IPS-18a (cell line): ENCODE measurements at regions not wholly inside any gene's neighbourhood (a gene's known extent, or its start where the extent isn't known, plus 50 kb on each side); places are given as distances from the start of the nearest gene placed in this dataset.
"Not testable (repeated sequence)": the region's sequence is repeated elsewhere in the genome, so short reads cannot be mapped to it uniquely, and the experiment has no call there.

Source experiments
- H3K27ac ChIP-seq: one replicate; pipeline ENCODE4 v1.5.1; 2013; ENCODE audit warnings: low read length
- H3K27me3 ChIP-seq: one replicate; pipeline ENCODE4 v1.6.1; 2013; ENCODE audit warnings: mild to moderate bottlenecking, low read length; ENCODE audit not compliant: control insufficient read depth, insufficient read depth
- H3K36me3 ChIP-seq: one replicate; pipeline ENCODE4 v1.6.1; 2013; ENCODE audit warnings: low read depth, low read length; ENCODE audit not compliant: control insufficient read depth
- H3K4me1 ChIP-seq: one replicate; pipeline ENCODE4 v1.6.1; 2013; ENCODE audit warnings: low read depth, low read length; ENCODE audit not compliant: control insufficient read depth
- H3K4me3 ChIP-seq: one replicate; pipeline ENCODE4 v1.5.1; 2013; ENCODE audit warnings: low read length
- H3K9ac ChIP-seq: one replicate; pipeline ENCODE4 v1.6.1; 2013; ENCODE audit warnings: mild to moderate bottlenecking, low read length, moderate library complexity
- H3K9me3 ChIP-seq: one replicate; pipeline ENCODE4 v1.6.1; 2013; ENCODE audit warnings: low read depth, low read length; ENCODE audit not compliant: control insufficient read depth

GRCh38 chr3:87442470-87442869, 166.1 kb upstream of the POU1F1 start:
- Histone ChIP-seq H3K9me3 (no peaks in the 10 kb centered on the region), H3K36me3 (no peaks in the 10 kb centered on the region), H3K27ac (no peak overlapping the region), H3K4me1 (peaks cover 3% of the 10 kb centered on the region), H3K9ac (no peak overlapping the region), H3K27me3 (no peaks in the 10 kb centered on the region), H3K4me3 (no peak overlapping the region)

GRCh38 chr3:87437765-87438164, 161.4 kb upstream of the POU1F1 start:
- Histone ChIP-seq H3K4me3 (no peak overlapping the region), H3K4me1 (no peaks in the 10 kb centered on the region), H3K9me3 (no peaks in the 10 kb centered on the region), H3K9ac (no peak overlapping the region), H3K36me3 (no peaks in the 10 kb centered on the region), H3K27me3 (no peaks in the 10 kb centered on the region), H3K27ac (no peak overlapping the region)

- no peak overlapping the region for H3K27ac ChIP-seq
- no peaks in the 10 kb centered on the region for H3K4me1 ChIP-seq
- no peaks in the 10 kb centered on the region for H3K9me3 ChIP-seq
- no peaks in the 10 kb centered on the region for H3K27me3 ChIP-seq
- H3K4me3 ChIP-seq = no peak overlapping the region
- H3K36me3 ChIP-seq = no peaks in the 10 kb centered on the region
- no peak overlapping the region for H3K9ac ChIP-seq
Measured at GRCh38 chr3:87436781-87437543, 160.6 kb upstream of the POU1F1 start.

GRCh38 chr3:87435926-87436620, 159.7 kb upstream of the POU1F1 start:
- no peak overlapping the region for H3K9ac ChIP-seq
- H3K4me1 ChIP-seq = no peaks in the 10 kb centered on the region
- H3K4me3 ChIP-seq = no peak overlapping the region
- H3K36me3 ChIP-seq = no peaks in the 10 kb centered on the region
- H3K9me3 ChIP-seq = no peaks in the 10 kb centered on the region
- no peak overlapping the region for H3K27ac ChIP-seq
- H3K27me3 ChIP-seq = no peaks in the 10 kb centered on the region

- H3K4me3 ChIP-seq, H3K9ac ChIP-seq, H3K36me3 ChIP-seq, H3K27ac ChIP-seq, H3K4me1 ChIP-seq, H3K9me3 ChIP-seq, H3K27me3 ChIP-seq: not testable (repeated sequence)
Measured at GRCh38 chr3:87433445-87433844, 157.1 kb upstream of the POU1F1 start.

- Histone ChIP-seq H3K4me3 (no peak overlapping the region), H3K4me1 (no peaks in the 10 kb centered on the region), H3K36me3 (no peaks in the 10 kb centered on the region), H3K27me3 (no peaks in the 10 kb centered on the region), H3K9me3 (no peaks in the 10 kb centered on the region), H3K9ac (no peak overlapping the region), H3K27ac (no peak overlapping the region)
Measured at GRCh38 chr3:87426918-87427317, 150.5 kb upstream of the POU1F1 start.

- H3K4me3 ChIP-seq = no peak overlapping the region
- H3K9ac ChIP-seq = no peak overlapping the region
- no peaks in the 10 kb centered on the region for H3K36me3 ChIP-seq
- no peaks in the 10 kb centered on the region for H3K9me3 ChIP-seq
- no peaks in the 10 kb centered on the region for H3K4me1 ChIP-seq
- no peaks in the 10 kb centered on the region for H3K27me3 ChIP-seq
- H3K27ac ChIP-seq = no peak overlapping the region
Measured at GRCh38 chr3:87425056-87425455, 148.7 kb upstream of the POU1F1 start.

- Histone ChIP-seq H3K27me3 (no peaks in the 10 kb centered on the region), H3K9ac (no peak overlapping the region), H3K27ac (no peak overlapping the region), H3K4me3 (no peak overlapping the region), H3K9me3 (no peaks in the 10 kb centered on the region), H3K4me1 (no peaks in the 10 kb centered on the region), H3K36me3 (no peaks in the 10 kb centered on the region)
Measured at GRCh38 chr3:87423336-87423735, 147.0 kb upstream of the POU1F1 start.

- Histone ChIP-seq H3K9ac (no peak overlapping the region), H3K4me3 (no peak overlapping the region), H3K27me3 (no peaks in the 10 kb centered on the region), H3K4me1 (no peaks in the 10 kb centered on the region), H3K9me3 (no peaks in the 10 kb centered on the region), H3K27ac (no peak overlapping the region), H3K36me3 (no peaks in the 10 kb centered on the region)
Measured at GRCh38 chr3:87422333-87422732, 145.9 kb upstream of the POU1F1 start.

- Histone ChIP-seq H3K4me3 (no peak overlapping the region), H3K4me1 (no peaks in the 10 kb centered on the region), H3K27ac (no peak overlapping the region), H3K27me3 (no peaks in the 10 kb centered on the region), H3K9ac (no peak overlapping the region), H3K36me3 (no peaks in the 10 kb centered on the region), H3K9me3 (no peaks in the 10 kb centered on the region)
Measured at GRCh38 chr3:87420171-87420570, 143.8 kb upstream of the POU1F1 start.

GRCh38 chr3:87414271-87414670, 137.9 kb upstream of the POU1F1 start:
- Histone ChIP-seq H3K36me3 (no peaks in the 10 kb centered on the region), H3K9ac (no peak overlapping the region), H3K9me3 (no peaks in the 10 kb centered on the region), H3K27me3 (no peaks in the 10 kb centered on the region), H3K4me1 (no peaks in the 10 kb centered on the region), H3K4me3 (no peak overlapping the region), H3K27ac (no peak overlapping the region)

GRCh38 chr3:87413814-87414213, 137.4 kb upstream of the POU1F1 start:
- Histone ChIP-seq H3K4me1 (no peaks in the 10 kb centered on the region), H3K4me3 (no peak overlapping the region), H3K27me3 (no peaks in the 10 kb centered on the region), H3K9ac (no peak overlapping the region), H3K9me3 (no peaks in the 10 kb centered on the region), H3K36me3 (no peaks in the 10 kb centered on the region), H3K27ac (no peak overlapping the region)
